KMS-11 (cell line): ENCODE measurements at regions not wholly inside any gene's neighbourhood (a gene's known extent, or its start where the extent isn't known, plus 50 kb on each side); places are given as distances from the start of the nearest gene placed in this dataset.

Experiments
- H2AFZ ChIP-seq: fragments of 200-600 bp; sonication (generic); 2 replicates; pipeline ENCODE4 v1.6.1; 2016; ENCODE audit warnings: antibody characterized with exemption, mixed run types, low read depth
- H3K27ac ChIP-seq: fragments of 200-600 bp; sonication (generic); 2 replicates; pipeline ENCODE4 v1.6.1; 2016; ENCODE audit warnings: mild to moderate bottlenecking, mixed run types
- H3K27me3 ChIP-seq: fragments of 200-600 bp; sonication (generic); 2 replicates; pipeline ENCODE4 v1.6.1; 2017; ENCODE audit warnings: mild to moderate bottlenecking, low read depth, mixed run types, moderate library complexity; ENCODE audit not compliant: insufficient read depth
- H3K36me3 ChIP-seq: fragments of 200-600 bp; sonication (generic); 2 replicates; pipeline ENCODE4 v1.6.1; 2017; ENCODE audit warnings: mild to moderate bottlenecking, mixed run types; ENCODE audit not compliant: insufficient read depth
- H3K4me1 ChIP-seq: fragments of 200-600 bp; sonication (generic); 2 replicates; pipeline ENCODE4 v1.6.1; 2016; ENCODE audit warnings: mild to moderate bottlenecking, low read depth, mixed run types; ENCODE audit not compliant: poor library complexity, severe bottlenecking
- H3K4me2 ChIP-seq: fragments of 200-600 bp; sonication (generic); 2 replicates; pipeline ENCODE4 v1.7.0; 2016; ENCODE audit warnings: mild to moderate bottlenecking, mixed run types
- H3K4me3 ChIP-seq: fragments of 200-600 bp; sonication (generic); IDR thresholded peaks from 2 replicates; pipeline ENCODE4 v1.6.1; 2017; ENCODE audit warnings: low read depth, low read length, mixed read lengths; ENCODE audit not compliant: insufficient read depth
- H3K79me2 ChIP-seq: fragments of 200-600 bp; sonication (generic); 2 replicates; pipeline ENCODE4 v1.6.1; 2016; ENCODE audit warnings: low read depth, mixed run types; ENCODE audit not compliant: insufficient read depth
- H3K9ac ChIP-seq: fragments of 200-600 bp; sonication (generic); 2 replicates; pipeline ENCODE4 v1.6.1; 2016; ENCODE audit warnings: mild to moderate bottlenecking, mixed run types
- H4K20me1 ChIP-seq: fragments of 200-600 bp; sonication (generic); 2 replicates; pipeline ENCODE4 v1.6.1; 2016; ENCODE audit warnings: mild to moderate bottlenecking, mixed run types; ENCODE audit not compliant: insufficient read depth
- CTCF ChIP-seq: fragments of 200-600 bp; sonication (generic); conservative IDR thresholded peaks from 2 replicates; pipeline ENCODE4 v1.6.1; 2017; ENCODE audit warnings: low read depth, mild to moderate bottlenecking, antibody characterized with exemption, low read length, moderate library complexity, mixed read lengths

GRCh38 chr15:55126111-55126510 lies 70.6 kb downstream of the RSL24D1 start:
- Histone ChIP-seq H3K27ac (no peak overlapping the region), H3K79me2 (no peaks in the 10 kb centered on the region), H3K9ac (no peak overlapping the region), H3K4me1 (no peaks in the 10 kb centered on the region), H4K20me1 (no peaks in the 10 kb centered on the region), H2AFZ (no peak overlapping the region), H3K4me2 (no peak overlapping the region), H3K36me3 (no peaks in the 10 kb centered on the region), H3K4me3 (no peak overlapping the region), H3K27me3 (no peaks in the 10 kb centered on the region)
- no peak for TF ChIP-seq CTCF

DNA sequence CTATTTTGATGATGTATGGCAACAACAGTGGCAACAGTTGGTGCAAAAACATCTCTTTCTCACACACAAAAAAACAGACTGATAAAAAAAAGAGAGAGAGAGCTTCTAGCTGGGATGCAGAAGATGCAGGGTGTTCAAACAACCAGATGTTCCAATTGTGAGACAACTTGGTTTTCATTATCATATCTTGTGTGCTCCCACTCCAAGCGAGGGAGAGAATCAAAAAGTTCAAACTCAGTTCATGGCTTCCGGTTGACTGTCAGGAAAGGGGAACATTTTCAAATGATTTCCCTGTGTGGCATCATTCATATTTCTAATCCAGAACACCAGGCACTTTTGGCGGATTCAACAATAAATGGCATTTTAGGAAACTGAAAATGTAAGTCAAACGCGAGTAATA lies 72.1 kb downstream of the RSL24D1 start:
- Histone ChIP-seq H3K27me3 (no peaks in the 10 kb centered on the region), H4K20me1 (no peaks in the 10 kb centered on the region), H3K27ac (no peak overlapping the region), H3K4me3 (no peak overlapping the region), H3K9ac (no peak overlapping the region), H3K79me2 (no peaks in the 10 kb centered on the region), H3K36me3 (no peaks in the 10 kb centered on the region), H3K4me2 (no peak overlapping the region), H2AFZ (no peak overlapping the region), H3K4me1 (no peaks in the 10 kb centered on the region)
- no peak for TF ChIP-seq CTCF

- Histone ChIP-seq H3K4me2 (no peak overlapping the region), H3K27me3 (no peaks in the 10 kb centered on the region), H3K4me3 (no peak overlapping the region), H3K9ac (no peak overlapping the region), H2AFZ (no peak overlapping the region), H3K36me3 (no peaks in the 10 kb centered on the region), H3K79me2 (no peaks in the 10 kb centered on the region), H3K4me1 (no peaks in the 10 kb centered on the region), H3K27ac (no peak overlapping the region), H4K20me1 (no peaks in the 10 kb centered on the region)
- TF ChIP-seq CTCF = no peak
Observed at GRCh38 chr15:55118344-55118870, 78.3 kb downstream of the RSL24D1 start.

DNA sequence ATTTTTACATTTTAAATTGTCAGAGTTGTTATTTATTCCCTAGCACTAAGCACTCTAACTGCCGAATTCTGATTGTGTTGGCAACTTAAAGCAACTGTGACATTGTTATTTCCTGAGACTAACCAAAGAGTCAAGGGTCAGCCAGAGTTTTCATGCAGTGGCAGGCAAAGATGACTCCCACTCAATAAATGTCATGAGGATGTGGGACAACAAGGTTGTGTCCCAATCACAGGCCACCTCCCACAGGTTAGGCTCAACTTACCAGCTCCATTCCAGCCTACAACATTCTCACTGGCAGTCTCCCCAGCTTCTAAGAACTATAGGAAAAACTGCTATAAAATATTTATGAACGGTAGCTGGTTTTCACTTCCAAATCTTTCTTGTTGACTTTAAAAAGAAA lies 80.1 kb downstream of the RSL24D1 start:
- Histone ChIP-seq H3K9ac (no peak overlapping the region), H3K4me1 (no peaks in the 10 kb centered on the region), H3K27me3 (no peaks in the 10 kb centered on the region), H3K36me3 (no peaks in the 10 kb centered on the region), H3K27ac (no peak overlapping the region), H3K4me3 (no peak overlapping the region), H3K79me2 (no peaks in the 10 kb centered on the region), H4K20me1 (no peaks in the 10 kb centered on the region), H3K4me2 (no peak overlapping the region), H2AFZ (no peak overlapping the region)
- no peak for TF ChIP-seq CTCF

GRCh38 chr15:55113736-55114135 lies 83.0 kb downstream of the RSL24D1 start:
- Histone ChIP-seq H3K79me2 (no peaks in the 10 kb centered on the region), H3K4me3 (no peak overlapping the region), H4K20me1 (no peaks in the 10 kb centered on the region), H3K27ac (no peak overlapping the region), H3K4me2 (no peak overlapping the region), H3K36me3 (no peaks in the 10 kb centered on the region), H2AFZ (no peak overlapping the region), H3K27me3 (no peaks in the 10 kb centered on the region), H3K4me1 (peaks cover 4% of the 10 kb centered on the region), H3K9ac (no peak overlapping the region)
- no peak for TF ChIP-seq CTCF
